Hepatocyte (in vitro differentiated cells): ENCODE measurements at regions not wholly inside any gene's neighbourhood (a gene's known extent, or its start where the extent isn't known, plus 50 kb on each side); places are given as distances from the start of the nearest gene placed in this dataset.

Experiments used
- EZH2 ChIP-seq: fragments of 200-600 bp; sonication (generic); IDR thresholded peaks from 2 replicates; pipeline ENCODE4 v1.6.1; 2016; ENCODE audit warnings: antibody characterized with exemption, mild to moderate bottlenecking, borderline replicate concordance
- EZH2phosphoT487 ChIP-seq: fragments of 200-600 bp; sonication (generic); IDR thresholded peaks from one replicate; pipeline ENCODE4 v1.6.1; 2018; ENCODE audit warnings: antibody characterized with exemption, mild to moderate bottlenecking, low read depth, moderate library complexity; ENCODE audit not compliant: unreplicated experiment, severe bottlenecking
- TF ChIP-seq, protein P1 (sequence below): fragments of 200-600 bp; sonication (generic); IDR thresholded peaks from 2 replicates; pipeline ENCODE4 v1.5.1; 2016; ENCODE audit warnings: antibody characterized with exemption, mild to moderate bottlenecking; ENCODE audit not compliant: poor library complexity

- TF ChIP-seq EZH2 (no peak), EZH2phosphoT487 (no peak)
- TF ChIP-seq, protein P1, sequence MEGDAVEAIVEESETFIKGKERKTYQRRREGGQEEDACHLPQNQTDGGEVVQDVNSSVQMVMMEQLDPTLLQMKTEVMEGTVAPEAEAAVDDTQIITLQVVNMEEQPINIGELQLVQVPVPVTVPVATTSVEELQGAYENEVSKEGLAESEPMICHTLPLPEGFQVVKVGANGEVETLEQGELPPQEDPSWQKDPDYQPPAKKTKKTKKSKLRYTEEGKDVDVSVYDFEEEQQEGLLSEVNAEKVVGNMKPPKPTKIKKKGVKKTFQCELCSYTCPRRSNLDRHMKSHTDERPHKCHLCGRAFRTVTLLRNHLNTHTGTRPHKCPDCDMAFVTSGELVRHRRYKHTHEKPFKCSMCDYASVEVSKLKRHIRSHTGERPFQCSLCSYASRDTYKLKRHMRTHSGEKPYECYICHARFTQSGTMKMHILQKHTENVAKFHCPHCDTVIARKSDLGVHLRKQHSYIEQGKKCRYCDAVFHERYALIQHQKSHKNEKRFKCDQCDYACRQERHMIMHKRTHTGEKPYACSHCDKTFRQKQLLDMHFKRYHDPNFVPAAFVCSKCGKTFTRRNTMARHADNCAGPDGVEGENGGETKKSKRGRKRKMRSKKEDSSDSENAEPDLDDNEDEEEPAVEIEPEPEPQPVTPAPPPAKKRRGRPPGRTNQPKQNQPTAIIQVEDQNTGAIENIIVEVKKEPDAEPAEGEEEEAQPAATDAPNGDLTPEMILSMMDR, result no peak
These were observed 560.5 kb downstream of the PKHD1 start for GRCh38 chr6:51526922-51527321.
